Testis (tissue), 2 donors: ENCODE measurements at regions not wholly inside any gene's neighbourhood (a gene's known extent, or its start where the extent isn't known, plus 50 kb on each side); places are given as distances from the start of the nearest gene placed in this dataset.
A peak's percentile ranks its signal among the peaks of the same experiment; 100 is the strongest.

ENCODE experiments used
- DNase-seq: peaks from one replicate; pipeline ENCODE4 v3.0.0-alpha.2; 2019
- H3K27ac ChIP-seq, 2 donors: fragments of 200-600 bp; sonication (generic); one replicate each; pipeline ENCODE4 v1.5.1; 2019
- H3K27me3 ChIP-seq: fragments of 200-600 bp; sonication (generic); one replicate; pipeline ENCODE4 v1.5.1; 2019
- H3K36me3 ChIP-seq: fragments of 200-600 bp; sonication (generic); one replicate; pipeline ENCODE4 v1.5.1; 2017; ENCODE audit warnings: low read depth; ENCODE audit errors: missing control alignments
- H3K4me1 ChIP-seq: fragments of 200-600 bp; sonication (generic); one replicate; pipeline ENCODE4 v1.5.1; 2019
- H3K4me3 ChIP-seq, 2 donors: fragments of 200-600 bp; sonication (generic); one replicate each; pipeline ENCODE4 v1.5.1; 2017 to 2019
- H3K9me3 ChIP-seq: fragments of 200-600 bp; sonication (generic); one replicate; pipeline ENCODE4 v1.5.1; 2017
- POLR2A ChIP-seq: fragments of 450-650 bp; IDR thresholded peaks from one replicate; pipeline ENCODE4 v1.6.1; 2017; ENCODE audit warnings: antibody characterized with exemption, mild to moderate bottlenecking, moderate library complexity
- WGBS, 2 donors: methylation state at CpG; one replicate each; pipeline ENCODE4 v1.1.5; 2018; 5-methylcytosine and 5-hydroxymethylcytosine counted together
- intact Hi-C: fragments of 100-400 bp; cut with DNase I; formaldehyde crosslinking; loops from one replicate; pipeline ENCODE4 v1.15.1; 2023; ENCODE audit warnings: low total_unique reads
- TF ChIP-seq, protein P1 (sequence below), 3 experiments: fragments of 450-650 bp in 2 of 3; fragments of 200-600 bp in 1 of 3; sonication (generic) in 1 of 3; IDR thresholded peaks; one replicate each; pipeline ENCODE4 v1.5.1; 2016 to 2019; ENCODE audit warnings: antibody characterized with exemption in 3 of 3, mild to moderate bottlenecking in 2 of 3, moderate library complexity in 1 of 3

DNA sequence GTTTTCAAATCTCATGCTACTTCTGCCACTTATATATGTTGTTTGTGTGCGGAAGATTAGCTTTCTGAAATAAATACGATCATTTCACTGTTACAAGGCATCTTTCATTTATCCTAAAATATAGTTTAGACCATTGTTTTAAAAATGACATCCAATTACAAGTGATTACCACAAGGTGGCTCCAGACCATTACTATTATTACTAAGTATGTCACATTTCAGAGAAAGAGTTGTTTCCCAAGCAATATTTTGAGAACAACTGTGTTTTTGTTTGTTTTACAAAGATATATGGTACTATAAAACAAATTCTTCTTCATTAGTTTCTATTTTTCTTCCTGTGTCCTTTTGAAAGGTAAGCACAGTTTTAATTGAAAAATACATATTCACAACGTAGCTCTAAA, 136.0 kb upstream of the RAP2B start:
- WGBS, 2 donors, result 63 to 72% methylated on average over 3 of the region's 3 CpGs
- Histone ChIP-seq H3K36me3 (no peaks in the 10 kb centered on the region), H3K27ac (no peak overlapping the region), H3K9me3 (no peaks in the 10 kb centered on the region), H3K4me3 (no peak overlapping the region), H3K4me1 (no peaks in the 10 kb centered on the region), H3K27me3 (no peaks in the 10 kb centered on the region)
- DNase-seq, result no peak
- intact Hi-C loops, result no loop called here
- TF ChIP-seq, protein P1, sequence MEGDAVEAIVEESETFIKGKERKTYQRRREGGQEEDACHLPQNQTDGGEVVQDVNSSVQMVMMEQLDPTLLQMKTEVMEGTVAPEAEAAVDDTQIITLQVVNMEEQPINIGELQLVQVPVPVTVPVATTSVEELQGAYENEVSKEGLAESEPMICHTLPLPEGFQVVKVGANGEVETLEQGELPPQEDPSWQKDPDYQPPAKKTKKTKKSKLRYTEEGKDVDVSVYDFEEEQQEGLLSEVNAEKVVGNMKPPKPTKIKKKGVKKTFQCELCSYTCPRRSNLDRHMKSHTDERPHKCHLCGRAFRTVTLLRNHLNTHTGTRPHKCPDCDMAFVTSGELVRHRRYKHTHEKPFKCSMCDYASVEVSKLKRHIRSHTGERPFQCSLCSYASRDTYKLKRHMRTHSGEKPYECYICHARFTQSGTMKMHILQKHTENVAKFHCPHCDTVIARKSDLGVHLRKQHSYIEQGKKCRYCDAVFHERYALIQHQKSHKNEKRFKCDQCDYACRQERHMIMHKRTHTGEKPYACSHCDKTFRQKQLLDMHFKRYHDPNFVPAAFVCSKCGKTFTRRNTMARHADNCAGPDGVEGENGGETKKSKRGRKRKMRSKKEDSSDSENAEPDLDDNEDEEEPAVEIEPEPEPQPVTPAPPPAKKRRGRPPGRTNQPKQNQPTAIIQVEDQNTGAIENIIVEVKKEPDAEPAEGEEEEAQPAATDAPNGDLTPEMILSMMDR (IDR thresholded peaks at IDR 0.05), result peak; percentile 30 to 71 (median 35)
- TF ChIP-seq POLR2A, result no peak

- TF ChIP-seq, protein P1 (IDR thresholded peaks at IDR 0.05), result no peak
- TF ChIP-seq POLR2A, result no peak
- Histone ChIP-seq H3K27ac (no peak overlapping the region), H3K9me3 (no peaks in the 10 kb centered on the region), H3K4me3 (no peak overlapping the region), H3K4me1 (no peaks in the 10 kb centered on the region), H3K36me3 (no peaks in the 10 kb centered on the region), H3K27me3 (no peaks in the 10 kb centered on the region)
- no peak for DNase-seq
- 10 to 31% methylated on average over 6 of the region's 6 CpGs for WGBS, 2 donors
- intact Hi-C loops, result no loop called here
Observed at GRCh38 chr3:153028381-153028780, 133.6 kb upstream of the RAP2B start.

DNA sequence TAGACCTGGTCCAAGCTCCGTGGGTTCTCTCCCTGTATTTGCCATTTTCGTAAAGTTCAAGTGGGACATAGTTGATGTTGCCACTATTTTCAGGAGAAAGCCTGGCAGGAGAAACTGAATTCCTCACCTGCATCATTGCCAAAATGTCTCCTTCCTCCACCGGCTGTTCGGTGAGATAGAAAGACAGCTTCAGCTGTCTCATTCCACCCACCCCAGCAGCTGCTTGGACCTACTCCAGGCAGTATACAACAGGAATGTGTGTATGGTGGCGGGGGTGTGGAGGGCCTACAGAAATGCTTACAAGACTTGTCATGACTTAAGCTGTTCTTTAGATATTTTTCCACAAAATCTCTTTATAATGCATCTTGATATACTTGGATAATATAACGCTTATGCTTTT, 132.7 kb upstream of the RAP2B start:
- H3K27ac ChIP-seq, result no peak overlapping the region
- WGBS, 2 donors, result 72 to 76% methylated on average over 5 to 6 of the region's 6 CpGs
- no peaks in the 10 kb centered on the region for H3K9me3 ChIP-seq
- no peaks in the 10 kb centered on the region for H3K4me1 ChIP-seq
- H3K36me3 ChIP-seq, result no peaks in the 10 kb centered on the region
- no peak for DNase-seq
- no peak for TF ChIP-seq POLR2A
- TF ChIP-seq, protein P1 (IDR thresholded peaks at IDR 0.05), result no peak
- no peak overlapping the region for H3K4me3 ChIP-seq
- no peaks in the 10 kb centered on the region for H3K27me3 ChIP-seq
- intact Hi-C loops, result no loop called here

DNA sequence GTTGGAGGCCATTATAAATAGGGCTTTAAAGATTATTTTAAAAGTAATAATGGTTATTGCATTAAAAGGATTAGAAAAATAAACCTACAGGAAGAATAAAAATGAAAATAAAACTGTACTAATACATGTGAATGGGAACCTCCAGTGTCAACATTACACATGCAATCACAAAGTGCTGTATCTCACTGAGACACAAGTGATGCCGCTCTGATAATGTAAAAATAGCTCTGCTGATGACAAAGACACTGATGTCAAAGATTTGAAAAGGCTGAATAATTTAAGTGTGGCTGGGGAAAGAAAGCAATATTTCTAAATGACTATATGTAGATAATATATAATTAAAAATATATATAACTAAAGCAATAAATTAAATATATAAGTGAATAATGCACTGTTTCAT, 129.1 kb upstream of the RAP2B start:
- Histone ChIP-seq H3K4me1 (no peaks in the 10 kb centered on the region), H3K4me3 (no peak overlapping the region), H3K36me3 (no peaks in the 10 kb centered on the region), H3K9me3 (no peaks in the 10 kb centered on the region), H3K27me3 (no peaks in the 10 kb centered on the region), H3K27ac (no peak overlapping the region)
- TF ChIP-seq, protein P1 (IDR thresholded peaks at IDR 0.05), result no peak
- no peak for TF ChIP-seq POLR2A
- intact Hi-C loops, result no loop called here
- 86 to 92% methylated on average over 1 of the region's 1 CpG for WGBS, 2 donors
- DNase-seq, result no peak

DNA sequence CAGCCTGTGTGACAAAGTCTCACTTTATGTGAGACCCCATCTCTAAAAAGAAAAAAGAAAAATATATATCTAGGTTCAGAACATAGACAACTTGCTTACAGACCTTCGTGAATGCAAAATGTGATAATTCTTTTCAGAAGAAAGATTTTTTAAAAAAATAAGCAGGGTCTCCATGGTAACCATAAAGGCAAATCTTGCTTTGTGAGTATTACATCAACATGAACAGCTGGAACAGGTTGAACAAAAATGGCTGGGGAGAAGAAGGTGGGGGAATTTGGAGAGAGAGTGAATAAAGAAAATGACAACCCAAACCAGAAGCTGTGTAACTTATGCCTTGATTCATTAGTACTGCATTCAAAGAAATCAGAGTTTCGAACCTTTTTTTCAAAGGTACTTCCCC, 125.2 kb upstream of the RAP2B start:
- TF ChIP-seq POLR2A, result no peak
- TF ChIP-seq, protein P1 (IDR thresholded peaks at IDR 0.05), result no peak
- DNase-seq, result no peak
- Histone ChIP-seq H3K36me3 (no peaks in the 10 kb centered on the region), H3K9me3 (no peaks in the 10 kb centered on the region), H3K27ac (no peak overlapping the region), H3K4me1 (no peaks in the 10 kb centered on the region), H3K4me3 (no peak overlapping the region), H3K27me3 (no peaks in the 10 kb centered on the region)
- WGBS, 2 donors, result 90 to 91% methylated on average over 2 of the region's 2 CpGs
- intact Hi-C loops, result no loop called here
